GM19468 (cell line): ENCODE measurements at regions not wholly inside any gene's neighbourhood (a gene's known extent, or its start where the extent isn't known, plus 50 kb on each side); places are given as distances from the start of the nearest gene placed in this dataset.
"Not testable (repeated sequence)": the region's sequence is repeated elsewhere in the genome, so short reads cannot be mapped to it uniquely, and the experiment has no call there.

Experiments used
- ATAC-seq: cut with Tn5 transposase; IDR thresholded peaks from one replicate; pipeline ENCODE4 v1.9.1; 2021; ENCODE audit warnings: mild to moderate bottlenecking, moderate library complexity, moderate number of reproducible peaks; ENCODE audit not compliant: unreplicated experiment; ENCODE audit errors: extremely low read depth

- not testable (repeated sequence) for ATAC-seq
Observed at GRCh38 chr3:39739658-39740057, 69.8 kb upstream of the MYRIP start.

- no peak for ATAC-seq
Observed at GRCh38 chr3:39744746-39745145, 64.7 kb upstream of the MYRIP start.

GRCh38 chr3:39748002-39748401 lies 61.4 kb upstream of the MYRIP start:
- ATAC-seq, result no peak

GRCh38 chr3:39748763-39749162 lies 60.6 kb upstream of the MYRIP start:
- no peak for ATAC-seq

- ATAC-seq, result no peak
Observed at GRCh38 chr3:39750712-39751111, 58.7 kb upstream of the MYRIP start.

GRCh38 chr3:39751286-39751685 lies 58.1 kb upstream of the MYRIP start:
- ATAC-seq, result no peak

GRCh38 chr3:39752019-39752637 lies 57.3 kb upstream of the MYRIP start:
- no peak for ATAC-seq

GRCh38 chr3:39752751-39753150 lies 56.7 kb upstream of the MYRIP start:
- no peak for ATAC-seq

- no peak for ATAC-seq
Observed at GRCh38 chr3:39753391-39753790, 56.0 kb upstream of the MYRIP start.

- ATAC-seq, result peak; percentile 33
Observed at GRCh38 chr3:39754549-39754948, 54.9 kb upstream of the MYRIP start.

GRCh38 chr3:39755100-39755499 lies 54.3 kb upstream of the MYRIP start:
- ATAC-seq, result no peak

- ATAC-seq, result no peak
Observed at GRCh38 chr3:39757307-39757706, 52.1 kb upstream of the MYRIP start.
